ENCODE measurements at regions not wholly inside any gene's neighbourhood (a gene's known extent, or its start where the extent isn't known, plus 50 kb on each side); places are given as distances from the start of the nearest gene placed in this dataset.

- intact Hi-C loops (cut with micrococcal nuclease; ENCODE audit: unreplicated experiment): no loop called here
- no peaks in the 10 kb centered on the region for H3K4me1 ChIP-seq (ENCODE audit: insufficient read depth, low read length, poor library complexity, severe bottlenecking)
Measured at GRCh38 chr6:81655696-81656095, 96.8 kb downstream of the TENT5A start.

GRCh38 chr6:81648502-81648901 lies 104.0 kb downstream of the TENT5A start:
- Histone ChIP-seq H3K4me1 (ENCODE audit: insufficient read depth, low read length, poor library complexity, severe bottlenecking) (no peaks in the 10 kb centered on the region), H3K4me3 (ENCODE audit: low read depth, low read length, poor library complexity, severe bottlenecking) (no peak overlapping the region), H3K4me2 (ENCODE audit: low read length) (no peak overlapping the region), H4K20me1 (ENCODE audit: insufficient read depth, low read length) (no peaks in the 10 kb centered on the region), H3K9me3 (ENCODE audit: low read length) (no peaks in the 10 kb centered on the region), H3K36me3 (ENCODE audit: insufficient read depth, low read length) (no peaks in the 10 kb centered on the region), H3K79me2 (ENCODE audit: insufficient read depth, low read depth, low read length) (no peaks in the 10 kb centered on the region), H2AFZ (ENCODE audit: low read length) (no peak overlapping the region), H3K9me2 (ENCODE audit: insufficient read depth, low read length) (no peaks in the 10 kb centered on the region), H3K27ac (ENCODE audit: low read depth, low read length, poor library complexity, severe bottlenecking) (no peak overlapping the region)
- CTCF ChIA-PET (ENCODE audit: unreplicated experiment): no interaction called here
- DNase-seq (ENCODE audit: low spot score): no peak
- POLR2A ChIA-PET: no interaction called here
- TF ChIP-seq CTCF (conservative IDR thresholded peaks at IDR 0.05; ENCODE audit: low read length) (no peak), EZH2phosphoT487 (IDR thresholded peaks at IDR 0.05; ENCODE audit: borderline replicate concordance, low read depth, low read length) (no peak)
- BruUV-seq (replicated peaks): no TSS peak
- intact Hi-C loops (cut with micrococcal nuclease; ENCODE audit: unreplicated experiment): no loop called here

More at GRCh38 chr6:81655696-81656095, 96.8 kb downstream of the TENT5A start:
- ChIA-PET POLR2A (no interaction called here), CTCF (ENCODE audit: unreplicated experiment) (no interaction called here)
- Histone ChIP-seq H3K9me2 (ENCODE audit: insufficient read depth, low read length) (no peaks in the 10 kb centered on the region), H3K4me3 (ENCODE audit: low read depth, low read length, poor library complexity, severe bottlenecking) (no peak overlapping the region), H3K27ac (ENCODE audit: low read depth, low read length, poor library complexity, severe bottlenecking) (no peak overlapping the region), H3K36me3 (ENCODE audit: insufficient read depth, low read length) (no peaks in the 10 kb centered on the region), H3K4me2 (ENCODE audit: low read length) (no peak overlapping the region), H3K79me2 (ENCODE audit: insufficient read depth, low read depth, low read length) (no peaks in the 10 kb centered on the region), H2AFZ (ENCODE audit: low read length) (no peak overlapping the region), H4K20me1 (ENCODE audit: insufficient read depth, low read length) (no peaks in the 10 kb centered on the region), H3K9me3 (ENCODE audit: low read length) (no peaks in the 10 kb centered on the region)
- TF ChIP-seq EZH2phosphoT487 (IDR thresholded peaks at IDR 0.05; ENCODE audit: borderline replicate concordance, low read depth, low read length): no peak
- TF ChIP-seq CTCF (conservative IDR thresholded peaks at IDR 0.05; ENCODE audit: low read length): no peak
- DNase-seq (ENCODE audit: low spot score): no peak
- BruUV-seq (replicated peaks): no TSS peak

- POLR2A ChIA-PET: interaction anchor here (0.8 kb wide), 1 partner anchor 9 kb away, joined by 3 read pairs; no protein-coding TSS in a partner anchor
- no peak overlapping the region for H3K27ac ChIP-seq (ENCODE audit: low read depth, low read length, poor library complexity, severe bottlenecking)
- no peaks in the 10 kb centered on the region for H3K36me3 ChIP-seq (ENCODE audit: insufficient read depth, low read length)
- no peak for TF ChIP-seq CTCF (conservative IDR thresholded peaks at IDR 0.05; ENCODE audit: low read length)
- TF ChIP-seq EZH2phosphoT487 (IDR thresholded peaks at IDR 0.05; ENCODE audit: borderline replicate concordance, low read depth, low read length): no peak
- H3K9me2 ChIP-seq (ENCODE audit: insufficient read depth, low read length): no peaks in the 10 kb centered on the region
- H3K4me1 ChIP-seq (ENCODE audit: insufficient read depth, low read length, poor library complexity, severe bottlenecking): no peaks in the 10 kb centered on the region
- BruUV-seq (replicated peaks): no TSS peak
- intact Hi-C loops (cut with micrococcal nuclease; ENCODE audit: unreplicated experiment): no loop called here
- no peak overlapping the region for H3K4me3 ChIP-seq (ENCODE audit: low read depth, low read length, poor library complexity, severe bottlenecking)
- H3K79me2 ChIP-seq (ENCODE audit: insufficient read depth, low read depth, low read length): no peaks in the 10 kb centered on the region
- H3K9me3 ChIP-seq (ENCODE audit: low read length): no peaks in the 10 kb centered on the region
- no peak for DNase-seq (ENCODE audit: low spot score)
- H4K20me1 ChIP-seq (ENCODE audit: insufficient read depth, low read length): no peaks in the 10 kb centered on the region
- CTCF ChIA-PET (ENCODE audit: unreplicated experiment): no interaction called here
- H2AFZ ChIP-seq (ENCODE audit: low read length): no peak overlapping the region
- H3K4me2 ChIP-seq (ENCODE audit: low read length): no peak overlapping the region
Measured at GRCh38 chr6:81643156-81643555, 109.3 kb downstream of the TENT5A start.
